GM12865 (cell line): ENCODE measurements at regions not wholly inside any gene's neighbourhood (a gene's known extent, or its start where the extent isn't known, plus 50 kb on each side); places are given as distances from the start of the nearest gene placed in this dataset.

ENCODE experiments used
- DNase-seq: peaks from one replicate; pipeline ENCODE4 v3.0.0; 2010; ENCODE audit warnings: low read depth
- H3K4me3 ChIP-seq: 2 replicates; pipeline ENCODE4 v1.5.1; 2011; ENCODE audit warnings: mild to moderate bottlenecking, low read depth, low read length, control low read depth
- CTCF ChIP-seq: IDR thresholded peaks from 2 replicates; pipeline ENCODE4 v1.5.1; 2011; ENCODE audit warnings: low read length, control low read depth, low read depth, inconsistent platforms; ENCODE audit not compliant: insufficient read depth; ENCODE audit errors: missing control alignments

GRCh38 chr5:14048434-14048833 lies 94.7 kb upstream of the TRIO start:
- no peak overlapping the region for H3K4me3 ChIP-seq
- no peak for TF ChIP-seq CTCF
- DNase-seq: no peak

GRCh38 chr5:14041528-14042192 lies 97.2 kb upstream of the DNAH5 start:
- H3K4me3 ChIP-seq: no peak overlapping the region
- DNase-seq: no peak
- TF ChIP-seq CTCF: no peak

- no peak for TF ChIP-seq CTCF
- H3K4me3 ChIP-seq: no peak overlapping the region
- DNase-seq: no peak
These were observed 96.1 kb upstream of the DNAH5 start for GRCh38 chr5:14040542-14040941.

GRCh38 chr5:14039576-14039975 lies 95.1 kb upstream of the DNAH5 start:
- no peak for DNase-seq

GRCh38 chr5:14039063-14039462 lies 94.6 kb upstream of the DNAH5 start:
- DNase-seq: no peak
- TF ChIP-seq CTCF: no peak
- H3K4me3 ChIP-seq: no peak overlapping the region

More at GRCh38 chr5:14039576-14039975, 95.1 kb upstream of the DNAH5 start:
- no peak overlapping the region for H3K4me3 ChIP-seq
- TF ChIP-seq CTCF: no peak

GRCh38 chr5:14038341-14038959 lies 94.0 kb upstream of the DNAH5 start:
- TF ChIP-seq CTCF: no peak
- no peak overlapping the region for H3K4me3 ChIP-seq
- no peak for DNase-seq

- H3K4me3 ChIP-seq: no peak overlapping the region
- no peak for DNase-seq
- no peak for TF ChIP-seq CTCF
These were observed 92.5 kb upstream of the DNAH5 start for GRCh38 chr5:14036947-14037346.
